ENCODE measurements at regions not wholly inside any gene's neighbourhood (a gene's known extent, or its start where the extent isn't known, plus 50 kb on each side); places are given as distances from the start of the nearest gene placed in this dataset.

GRCh38 chr1:164054331-164054730 lies 504.7 kb upstream of the PBX1 start:
- Histone ChIP-seq H3K27me3 (replicated peaks in 1 of 2; ENCODE audit: control insufficient read depth in 2 of 2, insufficient read depth in 2 of 2, low read length in 1 of 2) (no peaks in the 10 kb centered on the region), H3K9me3 (replicated peaks; ENCODE audit: control insufficient read depth, insufficient read depth, low read length) (no peaks in the 10 kb centered on the region), H4K20me1 (ENCODE audit: control insufficient read depth, insufficient read depth) (no peaks in the 10 kb centered on the region), H2AFZ (ENCODE audit: control insufficient read depth, low read depth, low read length) (no peak overlapping the region), H3K36me3 (ENCODE audit: control insufficient read depth in 2 of 2, insufficient read depth in 2 of 2, low read length in 1 of 2) (no peaks in the 10 kb centered on the region), H3K27ac (ENCODE audit: control insufficient read depth, insufficient read depth) (no peak overlapping the region), H3K79me2 (ENCODE audit: control insufficient read depth, insufficient read depth, low read length) (no peaks in the 10 kb centered on the region), H3K4me1 (ENCODE audit: control insufficient read depth, insufficient read depth, low read length) (no peaks in the 10 kb centered on the region), H3K4me2 (ENCODE audit: control insufficient read depth, insufficient read depth) (no peak overlapping the region), H3K9ac (ENCODE audit: control insufficient read depth, insufficient read depth, low read length) (no peak overlapping the region), H3K4me3 (no peak overlapping the region)
- intact Hi-C loops (cut with micrococcal nuclease; ENCODE audit: unreplicated experiment): no loop called here
- BruUV-seq (replicated peaks): no TSS peak
- TF ChIP-seq ZNF384 (IDR thresholded peaks at IDR 0.05; ENCODE audit: borderline replicate concordance, low read depth, low read length) (no peak), PRDM15 (CRISPR knock-in tag; IDR thresholded peaks at IDR 0.05) (no peak), IKZF2 (IDR thresholded peaks at IDR 0.05) (no peak), CBX3 (IDR thresholded peaks at IDR 0.05; ENCODE audit: borderline replicate concordance, low read depth) (no peak)
- FAIRE-seq: no peak
- ChIA-PET CTCF (no interaction called here), RAD21 (ENCODE audit: unreplicated experiment) (no interaction called here), POLR2A (no interaction called here), SMC1A (ENCODE audit: uncharacterized antibody, unreplicated experiment) (no interaction called here)
- 8% methylated on average over 4 of the region's 4 CpGs for WGBS (ENCODE audit: insufficient coverage, insufficient replicate concordance, low lambda C conversion rate, missing lambda C conversion rate)
- in situ Hi-C loops (cut with MboI): no loop called here
- ATAC-seq: no peak
- no peak for DNase-seq (ENCODE audit: low read depth, low spot score)

GRCh38 chr1:164058198-164058597 lies 500.8 kb upstream of the PBX1 start:
- H3K9ac ChIP-seq (ENCODE audit: control insufficient read depth, insufficient read depth, low read length): no peak overlapping the region
- DNase-seq (ENCODE audit: low read depth, low spot score) (no peak), FAIRE-seq (no peak), ATAC-seq (no peak)
- 0% methylated on average over 4 of the region's 4 CpGs for WGBS (ENCODE audit: insufficient coverage, insufficient replicate concordance, low lambda C conversion rate, missing lambda C conversion rate)
- no peaks in the 10 kb centered on the region for H3K79me2 ChIP-seq (ENCODE audit: control insufficient read depth, insufficient read depth, low read length)
- H2AFZ ChIP-seq (ENCODE audit: control insufficient read depth, low read depth, low read length): no peak overlapping the region
- CTCF ChIA-PET: interaction anchor here (0.5 to 1.7 kb wide), 2 partner anchors 10 to 415 kb away, joined by 3 to 4 read pairs; no protein-coding TSS in a partner anchor
- RAD21 ChIA-PET (ENCODE audit: unreplicated experiment): no interaction called here
- intact Hi-C loops (cut with micrococcal nuclease; ENCODE audit: unreplicated experiment): no loop called here
- no peak overlapping the region for H3K4me2 ChIP-seq (ENCODE audit: control insufficient read depth, insufficient read depth)
- BruUV-seq (replicated peaks): no TSS peak
- H3K4me3 ChIP-seq: no peak overlapping the region
- H3K4me1 ChIP-seq (ENCODE audit: control insufficient read depth, insufficient read depth, low read length): no peaks in the 10 kb centered on the region
- H3K9me3 ChIP-seq (replicated peaks; ENCODE audit: control insufficient read depth, insufficient read depth, low read length): no peaks in the 10 kb centered on the region
- no peaks in the 10 kb centered on the region for H4K20me1 ChIP-seq (ENCODE audit: control insufficient read depth, insufficient read depth)
- SMC1A ChIA-PET (ENCODE audit: uncharacterized antibody, unreplicated experiment): no interaction called here
- H3K27ac ChIP-seq (ENCODE audit: control insufficient read depth, insufficient read depth): no peak overlapping the region
- POLR2A ChIA-PET: no interaction called here
- no peaks in the 10 kb centered on the region for H3K36me3 ChIP-seq (ENCODE audit: control insufficient read depth in 2 of 2, insufficient read depth in 2 of 2, low read length in 1 of 2)
- no peak for TF ChIP-seq CREM (IDR thresholded peaks at IDR 0.05; ENCODE audit: low read depth)
- H3K27me3 ChIP-seq (replicated peaks in 1 of 2; ENCODE audit: control insufficient read depth in 2 of 2, insufficient read depth in 2 of 2, low read length in 1 of 2): no peaks in the 10 kb centered on the region
- in situ Hi-C loops (cut with MboI): no loop called here
